GM18907 (cell line): ENCODE measurements at regions not wholly inside any gene's neighbourhood (a gene's known extent, or its start where the extent isn't known, plus 50 kb on each side); places are given as distances from the start of the nearest gene placed in this dataset.

Experiments used
- ATAC-seq: cut with Tn5 transposase; IDR thresholded peaks from one replicate; pipeline ENCODE4 v1.9.1; 2021; ENCODE audit warnings: mild to moderate bottlenecking, moderate library complexity; ENCODE audit not compliant: unreplicated experiment

DNA sequence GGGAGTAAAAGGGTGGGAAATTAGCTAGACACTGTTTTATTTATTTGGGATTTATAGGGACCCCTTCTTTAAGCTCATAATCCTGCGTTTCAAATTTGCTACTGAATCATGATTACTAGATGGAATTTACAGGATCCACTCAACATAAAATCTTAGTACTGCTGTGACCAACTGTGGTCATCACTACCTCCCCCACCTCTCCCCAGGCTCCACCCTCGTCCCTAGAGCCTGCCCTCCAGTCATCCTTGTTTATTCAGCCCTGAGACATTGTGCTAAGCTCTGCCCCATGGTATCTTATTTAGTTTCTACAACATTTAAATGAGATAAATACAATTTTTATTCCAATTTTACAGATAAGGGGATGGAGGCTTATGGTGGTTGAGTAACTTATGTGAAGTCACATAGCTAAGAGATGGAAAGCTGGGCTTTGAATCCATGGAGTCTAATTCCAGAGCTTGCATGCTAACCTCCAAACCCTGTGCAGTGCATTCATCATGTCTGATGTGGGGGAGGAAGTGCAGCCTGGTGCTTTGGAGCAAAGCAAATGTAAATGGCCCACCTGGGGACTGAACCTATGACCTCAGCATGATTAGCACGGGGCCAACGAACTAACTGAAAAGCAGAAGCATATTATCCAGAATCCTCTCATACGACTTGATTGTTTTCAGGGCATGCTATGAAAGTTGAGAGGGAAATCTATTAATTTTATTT is 502.4 kb downstream of the TMEM182 start:
- ATAC-seq: no peak

DNA sequence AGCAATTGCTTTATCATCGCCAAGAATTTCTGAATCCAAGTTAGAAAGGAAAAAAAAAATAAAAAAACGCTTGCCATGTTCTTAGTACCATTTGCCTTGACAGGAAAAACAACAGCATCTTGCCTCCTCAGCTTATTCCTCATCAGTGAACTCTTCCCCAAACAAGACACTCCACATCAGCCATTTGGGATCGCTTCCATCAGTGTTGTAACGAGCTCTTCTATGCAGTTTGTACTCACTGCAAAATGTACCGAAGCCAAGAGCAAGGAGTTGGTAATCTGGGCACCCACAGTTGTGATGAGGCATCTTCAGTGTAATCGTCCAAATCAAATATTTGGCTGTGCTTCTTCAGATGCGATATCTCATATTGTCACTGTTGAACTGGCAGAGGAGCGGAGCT is 503.7 kb downstream of the TMEM182 start:
- no peak for ATAC-seq

DNA sequence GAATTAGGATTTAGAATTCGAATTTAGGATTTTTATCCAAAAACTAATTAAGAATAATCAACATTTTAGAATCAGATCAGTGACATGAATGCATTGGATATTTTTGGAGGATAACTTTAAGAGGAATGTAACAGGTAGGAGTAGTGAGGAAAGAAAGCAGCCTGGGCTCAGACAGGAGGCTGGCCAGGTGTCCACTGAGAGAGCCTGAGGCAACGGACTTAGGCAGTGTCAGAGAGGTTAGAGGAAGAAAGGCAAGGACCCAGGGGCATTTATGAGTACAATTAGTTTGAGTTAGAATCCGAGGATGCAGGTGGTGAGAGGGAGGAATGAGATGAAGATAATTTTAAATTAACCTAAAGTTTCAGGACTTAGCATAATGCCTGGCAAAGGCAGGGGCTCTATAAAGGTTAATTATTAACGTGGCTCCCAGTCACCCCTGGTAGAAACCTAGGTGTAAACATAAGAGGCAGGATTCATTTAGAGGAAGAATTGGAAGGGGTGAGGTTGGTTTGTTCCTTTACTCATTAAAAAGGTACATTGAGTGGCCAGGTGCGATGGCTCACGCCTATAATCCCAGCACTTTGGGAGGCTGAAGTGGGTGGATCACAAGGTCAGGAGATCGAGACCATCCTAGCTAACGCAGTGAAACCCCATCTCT is 507.1 kb downstream of the TMEM182 start:
- no peak for ATAC-seq

DNA sequence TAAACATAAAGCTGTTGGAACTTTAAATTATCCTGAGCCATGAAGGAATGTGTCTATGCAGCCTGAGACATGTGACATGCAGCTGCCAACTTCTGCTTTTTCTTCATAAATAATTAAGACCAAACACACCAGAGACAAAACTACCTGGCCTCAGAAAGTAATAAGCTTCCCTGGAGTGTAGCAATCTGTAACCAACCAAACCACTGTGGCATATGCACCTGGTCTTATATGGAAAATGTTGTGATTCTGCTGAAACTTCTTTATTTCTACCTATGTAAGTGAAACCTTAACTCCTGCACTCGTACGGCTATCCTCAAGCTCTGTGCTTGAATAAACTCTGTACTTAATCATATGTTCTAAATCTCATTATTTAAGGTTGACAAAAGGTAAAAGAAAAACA is 515.0 kb downstream of the TMEM182 start:
- ATAC-seq: peak; percentile 92

DNA sequence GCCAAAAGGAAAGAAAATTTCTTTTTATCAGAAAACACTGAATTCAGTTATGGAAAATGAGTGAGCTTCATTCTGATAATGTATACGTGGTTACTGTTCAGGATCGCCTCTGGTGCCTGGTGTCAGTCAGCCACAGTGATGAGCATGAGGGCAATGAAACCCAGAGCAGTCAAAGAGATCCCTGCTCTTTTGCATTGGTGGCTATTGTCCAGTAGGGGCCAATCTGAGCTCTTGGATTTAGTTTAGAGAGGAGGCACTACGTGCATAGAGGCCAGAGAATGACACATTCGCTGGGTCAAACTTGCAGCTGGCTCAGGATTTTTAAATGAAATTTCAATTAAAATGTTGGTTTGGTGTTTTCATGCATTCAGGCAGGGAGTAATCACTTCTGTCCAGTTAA is 522.9 kb downstream of the TMEM182 start:
- no peak for ATAC-seq

DNA sequence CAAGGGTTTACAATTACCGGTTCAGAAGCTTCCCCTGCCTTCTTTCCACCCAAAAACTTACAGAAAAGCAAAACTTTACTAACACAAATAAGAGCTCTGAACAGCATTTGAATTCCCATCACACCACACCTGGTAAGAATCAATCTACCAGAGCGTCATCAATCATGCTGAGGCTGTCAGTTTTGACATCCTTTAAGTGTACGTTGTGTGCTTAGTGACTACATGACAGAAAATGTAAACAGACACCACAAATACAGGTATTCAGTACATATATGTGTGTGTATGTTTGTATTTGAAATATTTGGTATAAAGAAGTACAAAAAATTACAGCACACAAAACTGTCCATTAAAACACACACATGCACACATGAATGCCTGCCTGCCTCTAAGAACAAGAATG is 523.5 kb downstream of the TMEM182 start:
- ATAC-seq: no peak

DNA sequence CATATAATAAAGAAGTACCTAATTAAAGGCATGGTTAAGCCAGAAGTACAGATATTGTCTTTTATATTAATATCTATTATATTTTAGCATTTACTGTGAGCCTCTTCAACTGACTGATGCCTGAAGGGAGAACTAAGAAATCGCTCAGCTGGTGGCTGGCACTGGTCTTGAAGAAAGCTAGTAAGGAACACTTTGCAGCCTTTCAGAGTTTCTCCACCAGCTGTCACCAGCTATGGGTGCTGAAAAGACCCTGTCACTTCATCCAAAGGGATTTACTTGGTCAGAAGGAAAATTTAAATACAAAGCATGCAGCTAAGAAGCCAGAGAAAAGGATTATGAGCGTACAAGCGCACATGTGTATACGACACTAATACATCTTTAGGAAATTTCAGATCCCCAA is 525.9 kb downstream of the TMEM182 start:
- no peak for ATAC-seq

DNA sequence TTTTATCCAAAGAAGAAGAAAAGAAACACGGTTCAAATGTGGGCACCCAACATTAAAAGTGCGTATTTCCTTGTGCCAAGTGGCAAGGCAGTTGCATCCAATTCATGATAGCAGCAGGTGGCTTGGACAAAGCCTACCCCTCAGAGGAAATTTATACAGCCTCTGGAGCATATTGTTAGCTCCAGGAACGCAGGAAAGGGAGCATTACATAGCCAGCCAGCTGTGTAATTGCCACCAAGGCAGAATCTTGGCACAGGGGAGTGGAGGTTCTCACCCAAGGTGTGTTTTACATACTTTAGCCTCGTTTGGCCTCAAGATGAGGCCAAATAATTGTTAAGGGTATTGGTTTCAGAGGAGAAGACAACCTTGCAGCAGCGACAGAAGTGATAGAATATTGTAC is 526.9 kb downstream of the TMEM182 start:
- ATAC-seq: no peak

DNA sequence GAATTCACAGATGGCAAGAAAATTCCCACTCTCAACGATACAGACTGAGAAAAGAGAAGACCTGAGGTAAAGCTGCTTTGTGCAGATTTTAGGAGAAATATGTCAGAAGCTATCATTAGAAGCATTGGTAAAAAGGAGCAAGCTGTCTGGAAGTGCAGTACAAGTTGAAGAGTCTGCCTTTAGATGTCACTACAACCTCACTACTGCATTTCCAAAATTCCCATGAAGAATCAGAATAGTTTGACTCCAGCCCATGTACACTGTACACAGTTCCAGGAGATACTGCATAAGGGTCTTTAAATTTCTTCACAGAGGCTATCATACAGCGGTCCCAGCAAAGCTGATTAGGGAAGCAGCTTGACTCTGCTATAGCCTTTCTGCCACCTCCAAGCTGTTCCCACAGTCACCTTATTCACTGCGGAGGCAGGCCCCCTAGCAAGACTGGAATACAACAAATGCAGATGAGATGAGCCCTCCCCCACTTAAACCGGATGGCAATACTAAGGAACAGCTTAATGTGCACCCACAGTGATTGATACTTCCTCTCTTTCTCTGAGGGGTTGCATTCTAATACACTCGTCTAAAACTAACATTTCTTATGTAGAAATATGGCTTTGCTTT is 527.4 kb downstream of the TMEM182 start:
- no peak for ATAC-seq

DNA sequence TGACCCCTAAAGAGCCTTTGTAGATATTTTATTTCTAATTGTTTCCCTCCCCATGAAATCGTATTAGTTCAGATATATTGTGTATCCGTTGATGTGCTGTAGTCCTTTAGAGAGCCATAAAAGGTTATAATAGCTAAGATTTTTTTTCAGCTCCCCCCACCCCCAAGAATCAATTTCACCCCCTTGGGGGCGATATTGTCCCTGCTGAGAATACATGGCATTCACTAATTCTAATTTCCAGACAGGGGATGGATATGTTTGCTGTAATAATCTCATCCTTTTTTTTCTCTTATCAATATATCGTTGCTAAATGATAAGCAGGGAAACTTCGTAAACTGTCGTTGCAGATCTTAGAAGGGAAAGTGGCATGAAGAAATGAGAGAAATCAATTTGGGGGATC is 530.7 kb downstream of the TMEM182 start:
- ATAC-seq: no peak

DNA sequence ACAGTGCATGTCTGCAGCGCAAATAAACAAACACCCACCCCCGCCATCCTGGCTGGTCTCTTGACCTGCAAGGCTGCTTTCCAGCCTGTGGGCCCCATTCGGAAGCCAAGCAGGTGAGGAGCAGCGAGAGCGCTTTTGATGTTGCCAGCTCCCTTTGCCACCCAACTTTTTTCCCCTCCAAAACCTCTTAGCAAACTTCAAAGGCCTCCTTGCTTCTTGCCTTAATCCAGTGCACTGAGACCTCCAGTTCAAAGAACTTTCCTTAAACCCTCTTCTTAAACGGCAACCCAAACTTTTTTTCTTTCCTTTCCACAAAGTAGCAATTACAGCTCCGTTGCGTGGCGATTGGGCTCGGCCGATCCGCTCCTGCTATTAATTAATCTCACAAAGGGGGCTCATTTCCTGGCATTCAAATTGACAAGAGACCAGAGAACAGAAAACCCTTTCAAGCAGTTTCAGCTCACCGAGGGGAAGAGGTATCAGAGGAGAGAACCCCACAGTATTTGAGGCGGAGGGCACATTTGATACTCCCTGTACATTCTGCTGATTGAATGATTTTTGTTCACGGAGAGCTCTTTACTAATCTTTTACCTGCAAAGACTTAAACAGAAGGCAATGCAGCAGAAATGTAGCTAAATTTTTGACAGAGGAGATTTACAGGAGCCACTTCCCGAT is 531.4 kb downstream of the TMEM182 start:
- no peak for ATAC-seq

DNA sequence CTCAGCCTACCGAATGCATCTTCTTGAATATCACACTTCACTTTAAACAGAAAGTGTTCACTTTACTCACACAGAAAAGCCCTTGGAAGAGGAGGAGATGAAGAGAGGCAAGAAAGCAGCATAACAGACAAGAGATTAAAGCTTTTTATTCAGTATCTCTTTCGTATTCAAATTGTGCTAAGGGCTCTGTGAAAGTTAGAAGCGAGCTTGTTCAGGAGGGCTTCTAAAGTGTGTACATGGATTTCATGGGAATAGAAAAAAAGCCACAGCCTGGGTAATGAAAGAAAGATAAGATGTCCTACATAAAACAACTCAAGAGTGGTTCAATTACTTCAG is 531.9 kb downstream of the TMEM182 start:
- ATAC-seq: no peak

DNA sequence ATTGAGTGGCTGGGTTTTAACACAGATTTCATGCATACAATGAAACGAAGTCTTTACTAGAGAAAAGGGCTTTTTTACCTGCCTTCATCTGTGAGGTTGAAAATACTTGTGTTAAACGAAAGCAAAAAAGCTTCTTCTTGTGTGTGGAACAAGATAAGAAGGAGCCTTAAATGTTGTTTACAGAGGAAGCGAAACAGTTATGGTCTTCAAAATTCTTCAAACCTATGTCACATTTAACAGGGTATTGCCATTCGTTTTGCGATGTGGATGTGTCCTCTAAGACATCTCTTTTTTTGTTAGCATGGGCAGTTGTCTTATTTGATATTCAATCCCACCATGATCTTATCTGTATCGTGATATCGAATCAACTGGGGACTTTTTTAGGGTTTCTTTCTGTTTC is 532.6 kb downstream of the TMEM182 start:
- no peak for ATAC-seq

DNA sequence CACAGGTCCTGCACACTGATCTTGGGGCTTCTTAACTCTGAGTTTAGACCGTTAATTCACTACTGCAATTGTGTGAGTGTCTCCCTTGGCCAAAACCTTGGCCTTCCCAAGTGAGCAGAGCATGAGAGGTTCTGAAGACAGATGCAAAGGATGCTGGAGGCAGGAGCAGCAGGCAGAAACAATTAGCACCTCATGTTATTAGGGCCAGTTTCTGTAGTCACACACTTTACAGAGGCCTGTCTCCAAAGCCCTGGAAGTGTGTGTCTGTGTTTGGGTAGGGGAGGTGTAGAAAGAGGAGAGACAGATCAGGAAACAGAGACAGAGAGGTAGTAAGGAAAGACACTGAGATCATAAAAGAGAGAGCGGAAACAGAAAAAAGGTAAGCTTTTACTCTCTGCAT is 533.8 kb downstream of the TMEM182 start:
- no peak for ATAC-seq

DNA sequence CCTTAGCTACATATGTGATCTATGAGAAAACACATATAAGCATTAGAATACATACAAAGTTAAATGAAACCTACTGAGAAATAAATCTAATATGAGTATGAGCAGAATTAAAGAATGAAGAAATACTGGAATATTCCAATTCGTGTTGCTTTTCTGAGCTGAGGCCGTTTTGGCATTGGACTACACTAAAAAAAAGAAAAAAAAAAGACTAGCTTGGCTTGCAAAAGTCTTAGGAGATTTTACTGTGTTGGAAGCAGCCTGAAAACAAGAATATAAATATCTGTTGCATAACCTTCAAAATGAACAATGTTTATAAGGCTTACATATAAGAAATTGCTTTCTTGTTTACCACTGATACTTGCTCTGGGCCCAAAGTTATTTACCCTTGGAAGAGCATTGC is 562.8 kb downstream of the TMEM182 start:
- no peak for ATAC-seq

DNA sequence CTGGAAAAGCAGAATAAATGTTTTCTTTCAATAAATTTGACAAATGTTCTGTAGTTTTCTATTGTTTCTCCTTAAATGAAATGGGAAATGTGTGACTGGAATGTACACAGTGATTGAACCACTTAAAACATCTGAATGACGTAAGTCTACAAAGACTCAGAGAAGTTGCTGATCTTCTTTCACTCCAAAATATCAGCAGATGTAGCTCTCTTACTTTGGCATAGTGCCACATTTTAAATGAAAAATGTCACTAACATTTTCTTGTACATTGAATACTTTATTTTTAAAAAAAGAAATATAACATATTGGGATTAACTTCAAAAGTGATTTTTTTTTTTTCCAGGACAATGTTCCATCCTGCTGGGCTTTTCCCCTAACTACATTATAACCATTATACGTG is 565.6 kb downstream of the TMEM182 start:
- no peak for ATAC-seq

DNA sequence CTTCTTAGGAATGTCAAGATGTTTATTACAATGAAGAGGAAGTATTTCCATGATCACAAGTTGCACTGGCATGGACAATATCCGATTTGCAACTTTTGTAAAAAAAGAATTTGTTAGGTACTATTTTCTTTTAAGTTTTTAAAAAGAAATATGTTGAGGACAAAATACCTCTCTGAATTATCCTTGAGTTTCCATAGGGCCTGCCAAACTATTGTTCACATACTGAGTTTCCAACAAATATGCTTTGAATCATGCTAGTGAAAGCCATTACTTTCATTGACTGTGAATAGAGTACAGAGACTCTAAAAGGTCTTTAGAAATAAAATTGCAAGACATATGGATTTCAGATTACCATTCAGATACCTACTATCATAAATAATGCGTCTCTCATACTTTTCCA is 566.1 kb downstream of the TMEM182 start:
- no peak for ATAC-seq

DNA sequence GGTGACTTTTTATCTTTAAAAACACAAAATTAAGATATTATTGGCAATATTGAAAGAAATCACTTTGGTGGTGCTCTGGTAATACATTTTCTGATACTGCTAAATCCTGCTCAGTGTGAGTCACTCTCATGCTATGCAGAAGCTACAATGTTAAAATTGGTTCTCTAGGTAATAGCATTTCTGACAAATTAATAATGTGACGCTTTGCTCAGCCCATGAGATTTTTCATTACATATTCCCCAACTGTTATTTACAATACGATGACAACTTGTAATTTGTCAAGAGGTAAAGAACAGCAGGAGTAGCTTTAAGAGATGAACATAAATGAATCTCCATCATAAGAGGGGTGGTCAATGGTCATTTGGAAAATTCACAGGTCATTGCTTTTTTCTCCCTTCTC is 573.6 kb downstream of the TMEM182 start:
- no peak for ATAC-seq

DNA sequence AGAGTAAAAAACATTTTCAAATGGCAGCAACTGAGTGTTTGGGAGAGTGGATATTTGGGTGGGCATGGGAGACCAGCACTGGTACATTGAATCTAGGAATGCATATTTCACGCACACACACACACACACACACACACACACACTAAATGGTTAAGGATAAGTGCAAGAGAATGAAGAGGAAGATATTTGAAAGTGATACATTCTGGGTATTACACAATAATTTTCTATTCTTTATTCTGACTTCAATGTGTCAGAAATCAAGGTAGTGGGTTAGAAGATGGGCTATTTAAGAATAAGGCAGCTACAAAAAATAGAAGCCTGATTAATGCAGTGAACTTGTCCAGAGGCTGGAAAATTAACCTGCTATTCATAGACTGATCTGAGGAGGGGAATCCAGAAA is 577.0 kb downstream of the TMEM182 start:
- ATAC-seq: no peak

DNA sequence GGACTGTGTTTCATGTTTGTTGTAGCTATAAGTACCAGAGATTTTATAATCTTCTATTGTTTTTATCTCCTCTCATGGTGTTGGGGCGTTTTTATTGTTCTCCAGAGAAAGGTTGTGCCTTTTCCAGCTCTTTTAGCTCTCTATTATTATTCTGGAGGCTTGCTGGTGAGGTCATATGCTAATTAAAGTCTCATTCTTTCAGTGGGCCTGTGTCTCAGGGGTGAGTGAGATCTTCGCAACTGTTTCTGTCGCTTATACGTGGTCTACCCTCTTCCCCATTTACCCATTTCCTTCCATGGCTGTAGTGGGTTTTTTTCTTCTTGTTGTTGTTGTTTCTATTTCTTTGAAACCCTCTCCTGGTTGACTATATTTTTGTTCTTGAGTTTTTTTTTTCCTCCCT is 584.9 kb downstream of the TMEM182 start:
- ATAC-seq: no peak

DNA sequence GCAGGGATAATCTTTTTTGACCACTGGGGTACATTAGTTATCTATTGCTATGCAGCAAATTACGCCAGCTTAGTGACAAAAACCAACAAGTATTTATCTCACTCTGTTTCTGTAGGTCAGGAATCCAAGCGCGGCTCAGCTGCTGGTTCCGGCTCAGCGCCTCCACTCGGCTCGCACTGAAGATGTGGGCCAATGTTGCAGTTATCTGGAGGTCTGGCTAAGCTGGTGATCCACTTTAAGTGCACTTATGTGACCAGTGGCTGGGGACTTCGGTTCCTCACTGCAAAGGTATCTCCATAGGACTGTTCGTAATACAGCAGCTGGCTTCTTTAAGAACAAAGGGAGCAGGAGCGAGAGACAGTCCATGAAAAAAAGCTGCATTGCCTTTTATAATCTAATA is 591.9 kb downstream of the TMEM182 start:
- ATAC-seq: no peak

DNA sequence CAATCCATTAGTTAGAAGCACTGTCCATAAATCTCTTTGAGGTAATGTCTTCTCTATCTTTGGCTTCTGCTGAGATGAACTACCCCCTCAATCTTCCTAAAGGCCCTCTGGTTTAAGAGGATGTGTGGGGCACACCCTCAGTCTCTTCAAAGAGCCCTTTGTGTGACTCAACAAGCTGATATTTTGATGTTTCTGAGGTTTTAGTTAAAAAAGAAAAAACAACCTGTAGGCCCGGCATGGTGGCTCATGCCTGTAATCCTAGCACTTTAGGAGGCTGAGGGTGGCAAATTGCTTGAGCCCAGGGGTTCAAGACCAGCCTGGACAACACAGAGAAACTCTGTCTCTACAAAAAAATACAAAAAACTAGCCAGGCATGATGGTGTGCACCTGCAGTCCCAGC is 593.5 kb downstream of the TMEM182 start:
- ATAC-seq: no peak
